Activated CD4-positive, alpha-beta T cell treated with anti-CD3 and anti-CD28 coated beads, Interleukin-2, Interleukin-4, amounts not matched to agents 100 ng/mL and 50 ng/mL, durations not matched to agents 16 hours and 8 hours (primary cell): ENCODE measurements at regions not wholly inside any gene's neighbourhood (a gene's known extent, or its start where the extent isn't known, plus 50 kb on each side); places are given as distances from the start of the nearest gene placed in this dataset.

Experiments used
- DNase-seq: peaks from one replicate; pipeline ENCODE4 v3.0.0-alpha.2; 2020; ENCODE audit warnings: low spot score

GRCh38 chr10:55158633-55159032, 357.6 kb upstream of the PCDH15 start:
- no peak for DNase-seq

- DNase-seq: no peak
These were observed 345.0 kb upstream of the PCDH15 start for GRCh38 chr10:55146032-55146431.

- no peak for DNase-seq
These were observed 343.0 kb upstream of the PCDH15 start for GRCh38 chr10:55144001-55144400.

GRCh38 chr10:55141892-55142291, 340.9 kb upstream of the PCDH15 start:
- DNase-seq: no peak

GRCh38 chr10:55137063-55137462, 336.0 kb upstream of the PCDH15 start:
- no peak for DNase-seq

GRCh38 chr10:55104738-55105137, 303.7 kb upstream of the PCDH15 start:
- no peak for DNase-seq

GRCh38 chr10:55098452-55098851, 297.4 kb upstream of the PCDH15 start:
- no peak for DNase-seq

- DNase-seq: peak; percentile 2
These were observed 290.8 kb upstream of the PCDH15 start for GRCh38 chr10:55091691-55092328.

- no peak for DNase-seq
These were observed 277.1 kb upstream of the PCDH15 start for GRCh38 chr10:55078121-55078520.

GRCh38 chr10:55065185-55065584, 264.2 kb upstream of the PCDH15 start:
- DNase-seq: no peak

- DNase-seq: no peak
These were observed 262.8 kb upstream of the PCDH15 start for GRCh38 chr10:55063811-55064210.

GRCh38 chr10:55062349-55062748, 261.3 kb upstream of the PCDH15 start:
- DNase-seq: no peak

GRCh38 chr10:55058800-55059199, 257.8 kb upstream of the PCDH15 start:
- DNase-seq: no peak

- no peak for DNase-seq
These were observed 250.5 kb upstream of the PCDH15 start for GRCh38 chr10:55051515-55051914.

- DNase-seq: no peak
These were observed 247.9 kb upstream of the PCDH15 start for GRCh38 chr10:55048830-55049498.

- DNase-seq: no peak
These were observed 242.5 kb upstream of the PCDH15 start for GRCh38 chr10:55043540-55043939.

- DNase-seq: no peak
These were observed 232.0 kb upstream of the PCDH15 start for GRCh38 chr10:55033061-55033460.

GRCh38 chr10:55024713-55025112, 223.7 kb upstream of the PCDH15 start:
- no peak for DNase-seq

GRCh38 chr10:55019439-55019838, 218.4 kb upstream of the PCDH15 start:
- DNase-seq: no peak

- no peak for DNase-seq
These were observed 212.3 kb upstream of the PCDH15 start for GRCh38 chr10:55013318-55013717.

GRCh38 chr10:55002420-55002819, 201.4 kb upstream of the PCDH15 start:
- DNase-seq: no peak

- DNase-seq: no peak
These were observed 200.4 kb upstream of the PCDH15 start for GRCh38 chr10:55001422-55001821.

GRCh38 chr10:54993148-54993547, 192.1 kb upstream of the PCDH15 start:
- no peak for DNase-seq

- DNase-seq: peak; percentile 6
These were observed 184.7 kb upstream of the PCDH15 start for GRCh38 chr10:54985732-54986131.
